GM19025 (cell line): ENCODE measurements at regions not wholly inside any gene's neighbourhood (a gene's known extent, or its start where the extent isn't known, plus 50 kb on each side); places are given as distances from the start of the nearest gene placed in this dataset.
"Not testable (repeated sequence)": the region's sequence is repeated elsewhere in the genome, so short reads cannot be mapped to it uniquely, and the experiment has no call there.

Experiments used
- ATAC-seq: cut with Tn5 transposase; IDR thresholded peaks from one replicate; pipeline ENCODE4 v1.9.1; 2021; ENCODE audit warnings: mild to moderate bottlenecking, low read depth, moderate library complexity; ENCODE audit not compliant: unreplicated experiment

- ATAC-seq = no peak
Observed at GRCh38 chr2:106339609-106340008, 128.6 kb downstream of the RGPD3 start.

GRCh38 chr2:106339132-106339531, 129.1 kb downstream of the RGPD3 start:
- no peak for ATAC-seq

GRCh38 chr2:106338043-106338442, 130.2 kb downstream of the RGPD3 start:
- no peak for ATAC-seq

- ATAC-seq = no peak
Observed at GRCh38 chr2:106336737-106337136, 131.5 kb downstream of the RGPD3 start.

GRCh38 chr2:106336108-106336507, 132.1 kb downstream of the RGPD3 start:
- no peak for ATAC-seq

GRCh38 chr2:106334802-106335201, 133.4 kb downstream of the RGPD3 start:
- ATAC-seq = no peak

DNA sequence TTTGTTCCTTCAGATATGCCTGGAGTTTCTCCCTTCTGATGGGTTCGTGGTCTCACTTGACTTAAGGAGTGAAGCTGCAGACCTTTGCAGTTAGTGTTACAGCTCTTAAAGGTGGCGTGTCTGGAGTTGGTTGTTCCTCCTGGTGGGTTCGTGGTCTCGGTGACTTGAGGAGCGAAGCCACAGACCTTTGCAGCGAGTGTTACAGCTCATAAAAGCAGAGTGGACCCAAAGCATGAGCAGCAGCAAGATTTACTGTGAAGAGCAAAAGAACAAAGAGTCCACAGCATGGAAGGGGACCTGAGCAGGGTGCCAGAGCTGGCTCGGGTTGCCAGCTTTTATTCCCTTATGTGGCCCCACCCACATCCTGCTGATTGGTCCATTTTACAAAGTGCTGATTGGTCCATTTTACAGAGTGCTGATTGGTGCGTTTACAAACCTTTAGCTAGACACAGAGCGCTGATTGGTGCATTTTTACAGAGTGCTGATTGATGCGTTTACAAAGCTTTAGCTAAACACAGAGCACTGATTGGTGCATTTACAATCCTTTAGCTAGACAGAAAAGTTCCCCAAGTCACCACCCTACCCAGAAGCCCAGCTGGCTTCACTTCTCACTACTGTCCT, 134.8 kb downstream of the RGPD3 start:
- not testable (repeated sequence) for ATAC-seq

DNA sequence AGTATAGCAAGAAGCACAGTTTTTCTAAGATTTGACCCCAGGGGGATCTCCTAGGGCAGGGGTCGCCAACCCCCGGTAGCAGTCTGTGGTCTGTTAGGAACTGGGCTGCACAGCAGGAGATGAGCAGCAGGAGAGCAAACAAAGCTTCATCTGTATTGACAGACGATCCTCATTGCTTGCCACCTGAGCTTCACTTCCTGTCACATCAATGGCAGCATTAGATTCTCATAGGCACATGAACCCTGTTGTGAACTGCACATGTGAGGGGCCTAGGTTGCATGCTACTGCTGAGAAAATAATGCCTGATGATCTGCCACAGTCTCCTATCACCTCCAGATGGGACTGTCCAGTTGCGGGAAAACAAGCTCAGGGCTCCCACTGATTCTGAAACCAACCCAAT, 136.2 kb downstream of the RGPD3 start:
- no peak for ATAC-seq

DNA sequence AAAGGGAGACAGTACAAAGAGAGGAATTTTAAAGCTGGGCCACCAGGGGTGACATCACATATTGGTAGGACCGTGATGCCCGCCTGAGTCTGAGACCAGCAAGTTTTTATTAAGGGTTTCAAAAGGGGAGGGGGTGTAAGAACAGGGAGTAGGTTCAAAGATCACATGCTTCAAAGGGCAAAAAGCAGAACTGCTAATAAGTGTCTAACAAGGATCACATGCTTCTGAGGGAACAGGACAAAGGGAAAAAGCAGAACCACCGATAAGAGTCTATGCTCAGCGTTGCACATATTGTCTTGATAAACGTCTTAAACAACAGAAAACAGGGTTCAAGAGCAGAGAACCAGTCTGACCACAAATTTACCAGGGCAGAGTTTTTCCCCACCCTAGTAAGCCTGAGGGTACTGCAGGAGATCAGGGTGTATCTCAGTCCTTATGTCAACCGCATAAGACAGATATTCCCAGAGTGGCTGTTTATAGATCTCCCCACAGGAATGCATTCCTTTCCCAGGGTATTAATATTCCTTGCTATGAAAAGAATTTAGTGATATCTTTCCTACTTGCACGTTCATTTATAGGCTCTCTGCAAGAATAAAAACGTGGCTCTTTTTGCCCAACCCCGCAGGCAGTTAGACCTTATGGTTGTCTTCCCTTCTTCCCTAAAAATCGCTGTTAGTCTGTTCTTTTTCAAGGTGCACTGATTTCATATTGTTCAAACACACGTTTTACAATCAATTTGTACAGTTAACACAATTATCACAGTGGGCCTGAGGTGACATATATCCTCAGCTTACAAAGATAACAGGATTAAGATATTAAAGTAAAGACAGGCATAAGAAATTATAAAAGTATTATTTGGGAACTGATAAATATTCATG, 136.5 kb upstream of the UXS1 start:
- not testable (repeated sequence) for ATAC-seq

DNA sequence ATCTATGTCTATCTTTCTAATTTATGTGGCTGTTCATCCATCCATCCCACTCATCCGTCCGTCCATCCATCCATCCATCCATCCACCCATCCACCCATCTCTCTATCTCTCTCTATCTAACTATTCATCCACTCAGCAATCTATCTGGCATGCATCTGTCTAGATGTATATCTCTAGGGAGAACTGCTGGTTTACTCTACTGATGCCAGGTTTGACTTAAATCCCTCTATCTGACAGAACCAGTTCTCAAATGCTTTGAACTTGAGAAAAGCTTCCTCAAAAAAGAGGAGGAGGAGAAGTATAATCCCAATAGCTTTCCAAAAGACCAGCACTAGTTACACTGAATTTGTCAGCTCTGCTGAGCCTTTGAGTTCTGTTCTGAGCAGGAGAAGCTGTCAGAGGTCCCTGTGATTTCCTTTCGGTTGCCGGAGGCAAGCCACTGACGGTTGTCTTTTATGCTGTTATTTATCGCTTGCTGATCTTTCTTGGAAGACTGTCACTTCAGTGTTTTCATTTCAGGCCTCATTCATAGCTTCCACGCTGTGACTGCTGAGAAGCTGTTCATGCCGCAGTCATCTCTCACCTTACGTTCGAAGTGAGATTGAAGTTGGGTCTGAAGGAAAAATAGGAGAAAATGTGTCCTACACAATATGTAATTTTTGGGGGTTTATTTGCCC, 129.4 kb upstream of the UXS1 start:
- no peak for ATAC-seq

DNA sequence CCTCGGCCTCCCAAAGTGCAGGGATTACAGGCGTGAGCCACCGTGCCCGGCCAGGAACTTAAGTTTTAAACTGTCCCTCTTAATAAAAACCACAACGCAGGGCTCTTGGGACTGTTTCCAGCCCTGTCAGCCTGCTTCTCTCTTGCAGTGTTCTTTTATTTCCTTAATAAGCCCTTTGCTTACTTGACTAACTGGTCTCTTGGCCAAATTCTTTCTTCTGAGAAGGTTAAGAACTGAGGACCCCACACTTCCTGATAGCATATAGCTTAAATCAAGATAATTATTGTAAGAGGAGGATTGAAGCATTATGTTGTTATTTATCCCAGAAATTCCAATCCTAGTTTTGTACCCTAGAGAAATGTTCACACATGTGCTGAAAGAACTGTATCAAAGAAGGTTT, 128.2 kb upstream of the UXS1 start:
- no peak for ATAC-seq

GRCh38 chr2:106320439-106320838, 126.3 kb upstream of the UXS1 start:
- not testable (repeated sequence) for ATAC-seq

DNA sequence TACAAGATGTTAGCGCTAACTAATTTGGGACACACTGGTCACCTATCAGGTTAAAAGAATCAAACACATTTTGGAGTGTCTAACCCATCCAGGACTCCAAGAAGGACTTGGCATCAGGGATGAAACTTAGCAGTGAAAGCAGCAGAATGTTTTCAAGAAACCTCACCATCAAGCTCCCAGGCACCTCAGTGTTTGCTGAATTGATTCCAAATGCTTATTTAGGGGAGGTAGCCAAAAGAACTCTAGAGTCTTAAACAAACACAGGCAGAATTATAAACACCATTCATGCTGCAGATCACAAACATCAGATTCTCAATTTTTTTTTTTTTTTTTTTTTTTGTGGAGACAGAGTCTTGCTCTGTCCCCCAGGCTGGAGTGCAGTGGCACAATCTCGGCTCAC, 122.8 kb upstream of the UXS1 start:
- no peak for ATAC-seq

- no peak for ATAC-seq
Observed at GRCh38 chr2:106314444-106314843, 120.3 kb upstream of the UXS1 start.

GRCh38 chr2:106311041-106311370, 116.9 kb upstream of the UXS1 start:
- no peak for ATAC-seq

GRCh38 chr2:106307860-106308259, 113.8 kb upstream of the UXS1 start:
- ATAC-seq = no peak

DNA sequence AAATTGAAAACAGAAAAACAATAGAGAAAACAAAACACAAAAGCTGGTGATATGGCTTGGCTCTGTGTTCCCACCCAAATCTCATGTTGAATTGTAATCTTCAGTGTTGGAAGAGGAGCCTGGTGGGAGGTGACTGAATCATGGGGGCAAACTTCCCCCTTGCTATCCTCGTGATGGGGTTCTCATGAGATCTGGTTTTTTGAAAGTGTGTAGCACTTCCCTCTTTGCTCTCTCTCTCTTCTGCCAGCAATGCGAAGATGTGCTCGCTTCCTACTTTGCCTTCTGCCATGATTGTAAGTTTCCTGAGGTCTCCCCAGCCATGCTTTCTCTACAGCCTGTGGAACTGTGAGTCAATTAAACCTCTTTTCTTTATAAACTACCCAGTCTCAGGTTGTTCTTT, 112.3 kb upstream of the UXS1 start:
- ATAC-seq = no peak

DNA sequence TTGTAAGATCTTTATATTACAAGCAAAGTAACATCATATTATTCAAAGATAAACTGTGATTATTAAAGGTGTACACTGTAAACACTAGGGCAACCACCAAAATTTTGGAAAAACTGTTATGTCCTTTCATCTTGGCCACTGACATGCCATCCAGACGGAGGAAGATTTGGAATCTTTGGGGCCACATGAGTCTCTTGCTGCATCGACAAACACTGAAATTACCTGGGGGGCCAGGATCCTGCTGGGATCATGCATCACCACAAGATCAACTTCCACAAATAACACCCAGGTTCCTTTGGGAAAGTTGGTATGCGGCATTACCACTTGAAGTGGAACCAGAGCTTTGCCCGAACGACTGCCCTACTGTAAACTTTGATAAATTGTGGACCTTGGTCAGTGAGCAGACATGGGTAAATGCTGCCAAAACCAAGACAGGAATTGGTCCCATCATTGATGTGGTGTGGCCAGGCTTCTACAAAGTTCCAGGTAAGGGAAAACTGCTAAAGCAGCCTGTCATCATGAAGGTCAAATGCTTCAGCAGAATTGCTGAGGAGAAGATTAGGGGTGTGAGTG, 110.6 kb upstream of the UXS1 start:
- no peak for ATAC-seq

DNA sequence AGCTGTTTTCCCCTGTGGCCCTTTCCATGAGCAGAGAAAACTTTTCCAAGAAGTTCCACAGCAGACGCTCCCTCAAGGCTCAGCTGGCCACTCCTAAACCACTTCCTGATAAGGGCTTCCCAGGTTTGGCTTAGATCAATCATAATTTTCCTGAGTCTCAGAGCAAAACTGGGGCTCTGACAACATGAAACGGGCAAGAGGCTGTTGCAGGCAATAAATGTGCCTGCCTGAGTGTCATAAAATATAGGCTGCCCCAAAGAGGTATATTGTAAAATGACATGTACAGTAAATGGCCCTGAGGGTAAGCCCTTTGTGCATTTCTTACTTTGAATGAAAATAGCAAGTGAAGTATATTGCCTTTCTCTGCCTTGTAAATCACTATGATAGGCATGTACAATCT, 105.6 kb upstream of the UXS1 start:
- ATAC-seq = no peak

GRCh38 chr2:106296182-106296815, 102.2 kb upstream of the UXS1 start:
- no peak for ATAC-seq

- no peak for ATAC-seq
Observed at GRCh38 chr2:106294182-106294581, 100.1 kb upstream of the UXS1 start.
